Endothelial cell of umbilical vein (primary cell): ENCODE measurements at regions not wholly inside any gene's neighbourhood (a gene's known extent, or its start where the extent isn't known, plus 50 kb on each side); places are given as distances from the start of the nearest gene placed in this dataset.

Experiments
- BruUV-seq: library from RNA; stranded (reverse); fragments of 400-500 nt; replicated peaks from 2 replicates; lab custom pipeline; 2021; lab: Mats Ljungman, UMichigan
- CTCF ChIA-PET: fragments of 300-600, 350-600 bp; sonication (Branson Sonifier 250); formaldehyde crosslinking; loops from one replicate; lab custom pipeline; 2021; ENCODE audit warnings: antibody characterized with exemption, inconsistent platforms; lab: Charles Lee
- POLR2A ChIA-PET: fragments of 300-600, 350-600 bp; sonication (Branson Sonifier 250); formaldehyde crosslinking; loops from one replicate; lab custom pipeline; 2021; ENCODE audit warnings: antibody characterized with exemption, inconsistent platforms; lab: Charles Lee
- DNase-seq: peaks from one replicate; pipeline ENCODE4 v3.0.0-alpha.2; 2011; ENCODE audit warnings: low read depth, low spot score
- FAIRE-seq: peaks from 2 replicates; lab custom pipeline; 2011; peaks lifted over from hg19 to GRCh38; lab: Jason Lieb, UNC
- H2AFZ ChIP-seq: 2 replicates; pipeline ENCODE4 v1.6.0; 2012; ENCODE audit warnings: low read depth, low read length, control low read depth, inconsistent platforms
- H3K27ac ChIP-seq: 2 replicates; pipeline ENCODE4 v1.5.1; 2011; ENCODE audit warnings: low read depth, mild to moderate bottlenecking, control low read depth, low read length, moderate library complexity; ENCODE audit not compliant: insufficient read depth
- H3K27me3 ChIP-seq, 2 experiments: 2 replicates each; pipeline versions ENCODE4 v1.6.0 to v1.6.1; 2011; ENCODE audit warnings: low read length in 2 of 2, mixed read lengths in 1 of 2; ENCODE audit not compliant: control insufficient read depth in 2 of 2, insufficient read depth in 2 of 2
- H3K36me3 ChIP-seq, 2 experiments: 2 replicates in 1 of 2; 3 replicates in 1 of 2; pipeline ENCODE4 v1.5.1; 2011; ENCODE audit warnings: low read length in 2 of 2, mild to moderate bottlenecking in 1 of 2, moderate library complexity in 1 of 2; ENCODE audit not compliant: control insufficient read depth in 2 of 2, insufficient read depth in 2 of 2; ENCODE audit errors: extremely low read depth in 1 of 2
- H3K4me1 ChIP-seq: 3 replicates; pipeline ENCODE4 v1.5.1; 2011; ENCODE audit warnings: mild to moderate bottlenecking, low read length; ENCODE audit not compliant: control insufficient read depth, insufficient read depth; ENCODE audit errors: extremely low read depth
- H3K4me2 ChIP-seq: 2 replicates; pipeline ENCODE4 v1.6.1; 2011; ENCODE audit warnings: low read length, control low read depth, mixed read lengths; ENCODE audit not compliant: insufficient read depth
- H3K4me3 ChIP-seq, 3 experiments: fragments of 200-600 bp in 1 of 3; sonication (generic), shearing (Covaris generic) in 1 of 3; replicated peaks in 1 of 3; 2 replicates each; pipeline ENCODE4 v1.5.1; 2011 to 2016; ENCODE audit warnings: control low read depth in 3 of 3, low read length in 3 of 3, mild to moderate bottlenecking in 2 of 3, inconsistent platforms in 1 of 3, low read depth in 1 of 3, moderate library complexity in 1 of 3; ENCODE audit not compliant: insufficient read depth in 1 of 3
- H3K79me2 ChIP-seq: 2 replicates; pipeline ENCODE4 v1.6.0; 2012; ENCODE audit warnings: low read length, inconsistent platforms; ENCODE audit not compliant: control insufficient read depth, insufficient read depth
- H3K9ac ChIP-seq: replicated peaks from 2 replicates; pipeline ENCODE3; 2011; ENCODE audit warnings: low read length, control low read depth; ENCODE audit not compliant: insufficient read depth; ENCODE audit errors: extremely low read depth
- H3K9me1 ChIP-seq: replicated peaks from 3 replicates; pipeline ENCODE4 v1.6.0; 2011; ENCODE audit warnings: mild to moderate bottlenecking, low read length; ENCODE audit not compliant: control insufficient read depth, insufficient read depth; ENCODE audit errors: extremely low read depth
- H3K9me3 ChIP-seq: replicated peaks from 2 replicates; pipeline ENCODE4 v1.5.1; 2012; ENCODE audit warnings: low read length, inconsistent platforms; ENCODE audit not compliant: control insufficient read depth, insufficient read depth
- H4K20me1 ChIP-seq: replicated peaks from 2 replicates; pipeline ENCODE3; 2011; ENCODE audit warnings: mild to moderate bottlenecking, low read length; ENCODE audit not compliant: control insufficient read depth, insufficient read depth; ENCODE audit errors: extremely low read depth
- EZH2 ChIP-seq: IDR thresholded peaks from 2 replicates; pipeline ENCODE4 v1.6.1; 2012; ENCODE audit warnings: borderline replicate concordance, low read depth, mild to moderate bottlenecking, moderate library complexity, low read length, inconsistent platforms; ENCODE audit not compliant: severe bottlenecking
- FOS ChIP-seq: IDR thresholded peaks from 2 replicates; pipeline ENCODE4 v1.6.1; 2011; ENCODE audit warnings: mild to moderate bottlenecking, low read length, moderate library complexity, borderline replicate concordance; ENCODE audit not compliant: insufficient read depth
- GATA2 ChIP-seq: IDR thresholded peaks from 2 replicates; pipeline ENCODE4 v1.7.0; 2011; ENCODE audit warnings: low read depth, mild to moderate bottlenecking, moderate library complexity, mixed read lengths, low read length; ENCODE audit not compliant: insufficient read length, insufficient read depth
- JUN ChIP-seq: IDR thresholded peaks from 2 replicates; pipeline ENCODE4 v1.6.1; 2011; ENCODE audit warnings: borderline replicate concordance, low read depth; ENCODE audit not compliant: insufficient read length, insufficient read depth
- MYC ChIP-seq: IDR thresholded peaks from one replicate; pipeline ENCODE4 v1.6.1; 2011; ENCODE audit warnings: mild to moderate bottlenecking, low read depth, low read length
- POLR2A ChIP-seq: IDR thresholded peaks from 2 replicates; pipeline ENCODE4 v1.6.1; 2012; ENCODE audit warnings: low read depth, mild to moderate bottlenecking, control low read depth, low read length
- POLR2AphosphoS5 ChIP-seq: IDR thresholded peaks from 2 replicates; pipeline ENCODE4 v1.6.1; 2012; ENCODE audit warnings: low read depth, mild to moderate bottlenecking, control low read depth, low read length, moderate library complexity; ENCODE audit not compliant: insufficient read depth
- dilution Hi-C: fragments of 300-500 bp; cut with MboI; formaldehyde crosslinking; loops from one replicate; pipeline ENCODE4 v1.15.0; 2019; ENCODE audit warnings: low sequenced_read_pairs; ENCODE audit not compliant: extremely low pct_ligation_motif_present
- intact Hi-C: fragments of 100-400 bp; cut with micrococcal nuclease; formaldehyde crosslinking; loops from one replicate; pipeline ENCODE4 v1.10.0; 2022
- TF ChIP-seq, protein P1 (sequence below): IDR thresholded peaks from 2 replicates; pipeline ENCODE4 v1.6.1; 2011; ENCODE audit not compliant: insufficient read depth, insufficient read length
- TF ChIP-seq, protein P2 (sequence below), 2 donors: IDR thresholded peaks; 1 replicate in 1 of 2; 2 replicates in 1 of 2; pipeline ENCODE4 v1.5.1; 2011; ENCODE audit warnings: low read length in 2 of 2, mild to moderate bottlenecking in 2 of 2, moderate library complexity in 2 of 2, control low read depth in 1 of 2, inconsistent platforms in 1 of 2, low read depth in 1 of 2; ENCODE audit not compliant: insufficient read depth in 1 of 2; ENCODE audit errors: extremely low read depth in 1 of 2

DNA sequence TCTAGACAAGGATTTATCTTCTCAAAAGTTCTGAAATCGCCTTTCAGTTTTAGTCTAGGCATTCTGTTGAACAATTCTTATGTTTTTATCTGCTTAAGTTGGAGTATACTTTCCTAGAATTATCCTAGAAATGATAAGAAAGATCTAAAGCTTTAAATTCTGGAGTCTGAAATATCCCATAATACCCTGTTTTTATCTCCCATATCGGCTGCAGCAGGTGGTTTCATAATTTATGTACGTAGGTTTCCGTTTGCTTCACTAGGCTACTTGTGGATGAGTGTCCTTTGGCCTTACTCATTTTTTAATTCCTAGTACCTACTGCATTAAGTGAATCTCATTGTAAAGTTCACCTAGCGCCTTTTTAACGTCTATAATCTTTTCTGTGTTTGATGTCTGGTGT is 58.5 kb upstream of the MGAT5 start:
- DNase-seq (no peak), FAIRE-seq (no peak)
- no peak overlapping the region for H3K4me2 ChIP-seq
- TF ChIP-seq POLR2A = no peak
- no peak for TF ChIP-seq MYC
- TF ChIP-seq, protein P1, sequence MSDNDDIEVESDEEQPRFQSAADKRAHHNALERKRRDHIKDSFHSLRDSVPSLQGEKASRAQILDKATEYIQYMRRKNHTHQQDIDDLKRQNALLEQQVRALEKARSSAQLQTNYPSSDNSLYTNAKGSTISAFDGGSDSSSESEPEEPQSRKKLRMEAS = no peak
- TF ChIP-seq, protein P2, sequence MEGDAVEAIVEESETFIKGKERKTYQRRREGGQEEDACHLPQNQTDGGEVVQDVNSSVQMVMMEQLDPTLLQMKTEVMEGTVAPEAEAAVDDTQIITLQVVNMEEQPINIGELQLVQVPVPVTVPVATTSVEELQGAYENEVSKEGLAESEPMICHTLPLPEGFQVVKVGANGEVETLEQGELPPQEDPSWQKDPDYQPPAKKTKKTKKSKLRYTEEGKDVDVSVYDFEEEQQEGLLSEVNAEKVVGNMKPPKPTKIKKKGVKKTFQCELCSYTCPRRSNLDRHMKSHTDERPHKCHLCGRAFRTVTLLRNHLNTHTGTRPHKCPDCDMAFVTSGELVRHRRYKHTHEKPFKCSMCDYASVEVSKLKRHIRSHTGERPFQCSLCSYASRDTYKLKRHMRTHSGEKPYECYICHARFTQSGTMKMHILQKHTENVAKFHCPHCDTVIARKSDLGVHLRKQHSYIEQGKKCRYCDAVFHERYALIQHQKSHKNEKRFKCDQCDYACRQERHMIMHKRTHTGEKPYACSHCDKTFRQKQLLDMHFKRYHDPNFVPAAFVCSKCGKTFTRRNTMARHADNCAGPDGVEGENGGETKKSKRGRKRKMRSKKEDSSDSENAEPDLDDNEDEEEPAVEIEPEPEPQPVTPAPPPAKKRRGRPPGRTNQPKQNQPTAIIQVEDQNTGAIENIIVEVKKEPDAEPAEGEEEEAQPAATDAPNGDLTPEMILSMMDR (IDR thresholded peaks at IDR 0.05; ENCODE audit: extremely low read depth in 1 of 2, insufficient read depth in 1 of 2, low read depth in 1 of 2, low read length in 2 of 2) = no peak
- no peak for TF ChIP-seq JUN
- TF ChIP-seq POLR2AphosphoS5 = no peak
- TF ChIP-seq GATA2 = no peak
- no peak for TF ChIP-seq FOS
- TF ChIP-seq EZH2 = no peak
- H3K27ac ChIP-seq = no peak overlapping the region
- peaks cover 6% of the 10 kb centered on the region for H4K20me1 ChIP-seq
- dilution Hi-C loops = no loop called here
- ChIA-PET CTCF (no interaction called here), POLR2A (no interaction called here)
- intact Hi-C loops = no loop called here
- no peak overlapping the region for H3K4me3 ChIP-seq
- H2AFZ ChIP-seq = no peak overlapping the region
- no TSS peak for BruUV-seq
- H3K9me1 ChIP-seq = no peaks in the 10 kb centered on the region
- H3K79me2 ChIP-seq = peaks cover 20% of the 10 kb centered on the region
- peaks cover 15% of the 10 kb centered on the region for H3K4me1 ChIP-seq
- no peaks in the 10 kb centered on the region for H3K9me3 ChIP-seq
- no peaks in the 10 kb centered on the region for H3K27me3 ChIP-seq
- no peaks in the 10 kb centered on the region for H3K36me3 ChIP-seq
- H3K9ac ChIP-seq = no peak overlapping the region
